ENCODE measurements at regions not wholly inside any gene's neighbourhood (a gene's known extent, or its start where the extent isn't known, plus 50 kb on each side); places are given as distances from the start of the nearest gene placed in this dataset.

GRCh38 chr16:82298472-82298871 is 128.4 kb upstream of the MPHOSPH6 start:
- TF ChIP-seq ZFP3 (CRISPR knock-in tag; IDR thresholded peaks at IDR 0.05) (no peak), PATZ1 (CRISPR knock-in tag; IDR thresholded peaks at IDR 0.05; ENCODE audit: borderline replicate concordance) (no peak), TOX (CRISPR knock-in tag; IDR thresholded peaks at IDR 0.05; ENCODE audit: borderline replicate concordance) (no peak), TCF4 (CRISPR knock-in tag; IDR thresholded peaks at IDR 0.05; ENCODE audit: borderline replicate concordance) (no peak), PPARA (CRISPR knock-in tag; IDR thresholded peaks at IDR 0.05; ENCODE audit: borderline replicate concordance) (no peak), SNAI2 (CRISPR knock-in tag; IDR thresholded peaks at IDR 0.05) (no peak), ESRRG (CRISPR knock-in tag; IDR thresholded peaks at IDR 0.05) (no peak), GLIS3 (CRISPR knock-in tag; IDR thresholded peaks at IDR 0.05) (no peak), RARB (CRISPR knock-in tag; IDR thresholded peaks at IDR 0.05) (no peak), BACH2 (CRISPR knock-in tag; IDR thresholded peaks at IDR 0.05; ENCODE audit: borderline replicate concordance) (no peak), ZFP30 (CRISPR knock-in tag; IDR thresholded peaks at IDR 0.05) (no peak)
- TF ChIP-seq, protein P1, sequence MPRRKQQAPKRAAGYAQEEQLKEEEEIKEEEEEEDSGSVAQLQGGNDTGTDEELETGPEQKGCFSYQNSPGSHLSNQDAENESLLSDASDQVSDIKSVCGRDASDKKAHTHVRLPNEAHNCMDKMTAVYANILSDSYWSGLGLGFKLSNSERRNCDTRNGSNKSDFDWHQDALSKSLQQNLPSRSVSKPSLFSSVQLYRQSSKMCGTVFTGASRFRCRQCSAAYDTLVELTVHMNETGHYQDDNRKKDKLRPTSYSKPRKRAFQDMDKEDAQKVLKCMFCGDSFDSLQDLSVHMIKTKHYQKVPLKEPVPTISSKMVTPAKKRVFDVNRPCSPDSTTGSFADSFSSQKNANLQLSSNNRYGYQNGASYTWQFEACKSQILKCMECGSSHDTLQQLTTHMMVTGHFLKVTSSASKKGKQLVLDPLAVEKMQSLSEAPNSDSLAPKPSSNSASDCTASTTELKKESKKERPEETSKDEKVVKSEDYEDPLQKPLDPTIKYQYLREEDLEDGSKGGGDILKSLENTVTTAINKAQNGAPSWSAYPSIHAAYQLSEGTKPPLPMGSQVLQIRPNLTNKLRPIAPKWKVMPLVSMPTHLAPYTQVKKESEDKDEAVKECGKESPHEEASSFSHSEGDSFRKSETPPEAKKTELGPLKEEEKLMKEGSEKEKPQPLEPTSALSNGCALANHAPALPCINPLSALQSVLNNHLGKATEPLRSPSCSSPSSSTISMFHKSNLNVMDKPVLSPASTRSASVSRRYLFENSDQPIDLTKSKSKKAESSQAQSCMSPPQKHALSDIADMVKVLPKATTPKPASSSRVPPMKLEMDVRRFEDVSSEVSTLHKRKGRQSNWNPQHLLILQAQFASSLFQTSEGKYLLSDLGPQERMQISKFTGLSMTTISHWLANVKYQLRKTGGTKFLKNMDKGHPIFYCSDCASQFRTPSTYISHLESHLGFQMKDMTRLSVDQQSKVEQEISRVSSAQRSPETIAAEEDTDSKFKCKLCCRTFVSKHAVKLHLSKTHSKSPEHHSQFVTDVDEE (CRISPR knock-in tag; IDR thresholded peaks at IDR 0.05) = no peak
- TF ChIP-seq, protein P2, sequence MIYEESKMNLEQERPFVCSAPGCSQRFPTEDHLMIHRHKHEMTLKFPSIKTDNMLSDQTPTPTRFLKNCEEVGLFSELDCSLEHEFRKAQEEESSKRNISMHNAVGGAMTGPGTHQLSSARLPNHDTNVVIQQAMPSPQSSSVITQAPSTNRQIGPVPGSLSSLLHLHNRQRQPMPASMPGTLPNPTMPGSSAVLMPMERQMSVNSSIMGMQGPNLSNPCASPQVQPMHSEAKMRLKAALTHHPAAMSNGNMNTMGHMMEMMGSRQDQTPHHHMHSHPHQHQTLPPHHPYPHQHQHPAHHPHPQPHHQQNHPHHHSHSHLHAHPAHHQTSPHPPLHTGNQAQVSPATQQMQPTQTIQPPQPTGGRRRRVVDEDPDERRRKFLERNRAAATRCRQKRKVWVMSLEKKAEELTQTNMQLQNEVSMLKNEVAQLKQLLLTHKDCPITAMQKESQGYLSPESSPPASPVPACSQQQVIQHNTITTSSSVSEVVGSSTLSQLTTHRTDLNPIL (CRISPR knock-in tag; IDR thresholded peaks at IDR 0.05; ENCODE audit: low read depth) = no peak

Measured in SK-N-SH treated with all-trans-retinoic acid at 6 μM for 48 hours (cell line).